Stimulated activated CD8-positive, alpha-beta memory T cell treated with anti-CD3 and anti-CD28 coated beads, Interleukin-12 subunit alpha, Interleukin-12 subunit beta, amount 100 ng/mL, for 24 hours (primary cell): ENCODE measurements at regions not wholly inside any gene's neighbourhood (a gene's known extent, or its start where the extent isn't known, plus 50 kb on each side); places are given as distances from the start of the nearest gene placed in this dataset.

Experiments
- DNase-seq: peaks from one replicate; pipeline ENCODE4 v3.0.0-alpha.2; 2020; ENCODE audit errors: extremely low read depth

- DNase-seq = no peak
These were observed 133.2 kb upstream of the ARHGAP5 start for GRCh38 chr14:31943861-31944255.

- no peak for DNase-seq
These were observed 132.6 kb upstream of the ARHGAP5 start for GRCh38 chr14:31944256-31945073.

- no peak for DNase-seq
These were observed 132.0 kb upstream of the ARHGAP5 start for GRCh38 chr14:31945074-31945613.

- DNase-seq = no peak
These were observed 131.4 kb upstream of the ARHGAP5 start for GRCh38 chr14:31945701-31946100.

GRCh38 chr14:31947076-31947475, 130.0 kb upstream of the ARHGAP5 start:
- DNase-seq = no peak

- no peak for DNase-seq
These were observed 129.2 kb upstream of the ARHGAP5 start for GRCh38 chr14:31947680-31948595.

- DNase-seq = no peak
These were observed 127.4 kb upstream of the ARHGAP5 start for GRCh38 chr14:31949709-31950108.

GRCh38 chr14:31950331-31950730, 126.8 kb upstream of the ARHGAP5 start:
- DNase-seq = no peak

GRCh38 chr14:31950764-31951637, 126.1 kb upstream of the ARHGAP5 start:
- DNase-seq = no peak

- DNase-seq = no peak
These were observed 125.5 kb upstream of the ARHGAP5 start for GRCh38 chr14:31951638-31951964.

- DNase-seq = no peak
These were observed 124.5 kb upstream of the ARHGAP5 start for GRCh38 chr14:31952573-31952972.

GRCh38 chr14:31953210-31953609, 123.9 kb upstream of the ARHGAP5 start:
- no peak for DNase-seq

- DNase-seq = no peak
These were observed 122.1 kb upstream of the ARHGAP5 start for GRCh38 chr14:31954991-31955390.

- DNase-seq = no peak
These were observed 121.0 kb upstream of the ARHGAP5 start for GRCh38 chr14:31955936-31956579.

GRCh38 chr14:31957565-31957964, 119.5 kb upstream of the ARHGAP5 start:
- DNase-seq = no peak

GRCh38 chr14:31960039-31960438, 117.1 kb upstream of the ARHGAP5 start:
- DNase-seq = no peak

GRCh38 chr14:31961896-31962295, 115.2 kb upstream of the ARHGAP5 start:
- DNase-seq = no peak

- DNase-seq = no peak
These were observed 114.2 kb upstream of the ARHGAP5 start for GRCh38 chr14:31962920-31963319.

GRCh38 chr14:31963587-31963986, 113.5 kb upstream of the ARHGAP5 start:
- no peak for DNase-seq

GRCh38 chr14:31964490-31964889, 112.6 kb upstream of the ARHGAP5 start:
- DNase-seq = no peak

GRCh38 chr14:31965071-31965734, 111.9 kb upstream of the ARHGAP5 start:
- no peak for DNase-seq
